ENCODE measurements at regions not wholly inside any gene's neighbourhood (a gene's known extent, or its start where the extent isn't known, plus 50 kb on each side); places are given as distances from the start of the nearest gene placed in this dataset.

DNA sequence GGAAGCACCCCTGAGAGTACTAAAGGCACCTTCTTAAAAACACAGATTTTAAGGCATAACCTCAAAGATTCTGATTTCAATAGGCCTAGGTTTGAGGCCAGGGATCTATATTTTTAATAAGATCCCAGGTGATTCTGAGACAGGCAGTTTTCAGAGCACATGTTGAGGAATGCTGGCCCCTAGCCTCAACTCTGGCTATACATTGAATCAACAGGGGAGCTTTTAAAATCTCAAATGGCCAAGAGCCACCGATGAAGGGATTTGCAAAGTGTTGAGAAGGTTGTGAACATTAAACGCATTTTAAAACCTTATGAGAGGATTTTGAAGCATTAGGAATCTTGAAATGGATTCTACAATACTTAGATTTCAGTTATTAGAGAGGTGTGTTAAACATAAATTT, 268.8 kb upstream of the ARHGEF26 start:
- TF ChIP-seq POLR2A (IDR thresholded peaks at IDR 0.05): no peak
- TF ChIP-seq, protein P1, sequence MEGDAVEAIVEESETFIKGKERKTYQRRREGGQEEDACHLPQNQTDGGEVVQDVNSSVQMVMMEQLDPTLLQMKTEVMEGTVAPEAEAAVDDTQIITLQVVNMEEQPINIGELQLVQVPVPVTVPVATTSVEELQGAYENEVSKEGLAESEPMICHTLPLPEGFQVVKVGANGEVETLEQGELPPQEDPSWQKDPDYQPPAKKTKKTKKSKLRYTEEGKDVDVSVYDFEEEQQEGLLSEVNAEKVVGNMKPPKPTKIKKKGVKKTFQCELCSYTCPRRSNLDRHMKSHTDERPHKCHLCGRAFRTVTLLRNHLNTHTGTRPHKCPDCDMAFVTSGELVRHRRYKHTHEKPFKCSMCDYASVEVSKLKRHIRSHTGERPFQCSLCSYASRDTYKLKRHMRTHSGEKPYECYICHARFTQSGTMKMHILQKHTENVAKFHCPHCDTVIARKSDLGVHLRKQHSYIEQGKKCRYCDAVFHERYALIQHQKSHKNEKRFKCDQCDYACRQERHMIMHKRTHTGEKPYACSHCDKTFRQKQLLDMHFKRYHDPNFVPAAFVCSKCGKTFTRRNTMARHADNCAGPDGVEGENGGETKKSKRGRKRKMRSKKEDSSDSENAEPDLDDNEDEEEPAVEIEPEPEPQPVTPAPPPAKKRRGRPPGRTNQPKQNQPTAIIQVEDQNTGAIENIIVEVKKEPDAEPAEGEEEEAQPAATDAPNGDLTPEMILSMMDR (IDR thresholded peaks at IDR 0.05): no peak

All from adrenal gland (tissue), 5 donors.